OCI-LY3 (cell line): ENCODE measurements at regions not wholly inside any gene's neighbourhood (a gene's known extent, or its start where the extent isn't known, plus 50 kb on each side); places are given as distances from the start of the nearest gene placed in this dataset.

Experiments
- H2AFZ ChIP-seq: fragments of 200-600, 300-600 bp; shearing (Covaris generic); 2 replicates; pipeline ENCODE4 v1.6.0; 2014; ENCODE audit warnings: antibody characterized with exemption, low read depth, low read length
- H3K27ac ChIP-seq: fragments of 200-600, 300-600 bp; sonication (generic); 2 replicates; pipeline ENCODE4 v1.5.1; 2014; ENCODE audit warnings: mild to moderate bottlenecking, low read length, moderate library complexity, mixed read lengths
- H3K27me3 ChIP-seq: fragments of 200-600, 300-600 bp; sonication (generic); 2 replicates; pipeline ENCODE4 v1.6.1; 2014; ENCODE audit warnings: low read depth, low read length, mixed read lengths
- H3K36me3 ChIP-seq: fragments of 200-600, 300-600 bp; sonication (generic); replicated peaks from 2 replicates; pipeline ENCODE3; 2014; ENCODE audit warnings: low read depth, low read length, mixed read lengths
- H3K4me1 ChIP-seq: fragments of 300-600, 200-600 bp; sonication (generic); 2 replicates; pipeline ENCODE4 v1.6.1; 2014; ENCODE audit warnings: low read length, mixed read lengths
- H3K4me2 ChIP-seq: fragments of 200-600, 300-600 bp; sonication (generic); 2 replicates; pipeline ENCODE4 v1.6.1; 2014; ENCODE audit warnings: low read length, mixed read lengths
- H3K4me3 ChIP-seq: fragments of 300-600, 200-600 bp; sonication (generic); 2 replicates; pipeline ENCODE4 v1.5.1; 2014; ENCODE audit warnings: antibody characterized with exemption, mild to moderate bottlenecking, low read length, moderate library complexity
- H3K79me2 ChIP-seq: fragments of 300-600, 200-600 bp; shearing (Covaris generic); 2 replicates; pipeline ENCODE4 v1.6.1; 2014; ENCODE audit warnings: mild to moderate bottlenecking, low read length, mixed read lengths
- H3K9ac ChIP-seq: fragments of 300-600, 200-600 bp; shearing (Covaris generic); 2 replicates; pipeline ENCODE4 v1.6.0; 2014; ENCODE audit warnings: mild to moderate bottlenecking, low read length, moderate library complexity
- H3K9me3 ChIP-seq: fragments of 200-600, 300-600 bp; shearing (Covaris generic); 2 replicates; pipeline ENCODE4 v1.6.1; 2014; ENCODE audit warnings: low read length, mixed read lengths; ENCODE audit not compliant: insufficient read depth
- H4K20me1 ChIP-seq: fragments of 200-600, 300-600 bp; sonication (generic); 2 replicates; pipeline ENCODE4 v1.6.1; 2016; ENCODE audit warnings: low read length, mixed read lengths; ENCODE audit not compliant: insufficient read depth
- CTCF ChIP-seq: fragments of 200-600, 300-600 bp; sonication (generic); IDR thresholded peaks from 2 replicates; pipeline ENCODE4 v1.5.1; 2014; ENCODE audit warnings: antibody characterized with exemption, low read length, low read depth
- EZH2phosphoT487 ChIP-seq: fragments of 200-600 bp; shearing (Covaris generic); IDR thresholded peaks from 2 replicates; pipeline ENCODE4 v1.6.1; 2018; ENCODE audit warnings: antibody characterized with exemption, mixed run types, low read depth

DNA sequence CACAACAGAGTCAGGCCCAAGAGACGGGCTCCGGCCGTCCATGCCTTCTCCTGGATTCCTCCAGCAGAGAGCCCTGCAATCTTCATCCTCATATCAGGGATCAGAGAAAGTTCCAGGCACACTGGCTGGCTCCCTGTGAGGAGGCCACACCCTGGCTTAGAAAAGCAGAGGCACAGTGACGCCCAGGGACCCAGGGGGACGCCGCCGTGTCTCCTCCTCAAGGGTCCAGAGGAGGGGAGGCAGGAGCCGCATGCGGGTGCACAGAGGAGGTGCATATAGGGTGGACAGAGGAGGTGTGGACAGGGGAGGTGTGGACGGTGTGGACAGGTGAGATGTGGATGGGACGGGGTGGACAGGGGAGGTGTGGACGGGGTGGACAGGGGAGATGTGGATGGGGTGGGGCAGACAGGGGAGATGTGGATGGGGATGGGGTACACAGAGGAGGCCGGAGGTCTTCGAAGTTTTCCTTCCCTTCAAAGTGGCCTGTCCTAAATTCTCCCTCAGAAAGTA is 1521.9 kb downstream of the BRD1 start:
- H3K79me2 ChIP-seq, result no peaks in the 10 kb centered on the region
- H3K27ac ChIP-seq, result no peak overlapping the region
- no peaks in the 10 kb centered on the region for H3K27me3 ChIP-seq
- H3K9ac ChIP-seq, result no peak overlapping the region
- H2AFZ ChIP-seq, result no peak overlapping the region
- no peak overlapping the region for H3K4me2 ChIP-seq
- H3K4me3 ChIP-seq, result no peak overlapping the region
- H3K9me3 ChIP-seq, result no peaks in the 10 kb centered on the region
- TF ChIP-seq CTCF (no peak), EZH2phosphoT487 (no peak)
- H4K20me1 ChIP-seq, result no peaks in the 10 kb centered on the region
- H3K4me1 ChIP-seq, result no peaks in the 10 kb centered on the region
- H3K36me3 ChIP-seq, result no peaks in the 10 kb centered on the region

DNA sequence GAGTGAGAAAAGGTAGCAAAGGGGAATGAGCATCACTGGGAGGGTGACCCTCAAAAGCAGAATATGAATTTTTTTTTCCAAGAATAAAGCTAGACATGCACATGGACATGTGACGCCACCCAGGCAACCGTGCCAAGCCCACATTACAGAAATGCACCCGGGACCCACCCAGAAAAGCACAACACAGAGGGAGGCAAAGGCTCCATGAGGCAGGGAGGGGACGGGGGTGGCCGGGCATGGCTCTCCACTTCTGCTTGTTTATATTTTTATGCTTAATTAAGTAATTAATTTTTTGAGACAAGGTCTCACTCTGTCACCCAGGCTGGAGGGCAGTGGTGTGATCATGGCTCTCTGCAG is 1524.3 kb downstream of the BRD1 start:
- Histone ChIP-seq H3K27ac (no peak overlapping the region), H3K36me3 (no peaks in the 10 kb centered on the region), H3K9ac (no peak overlapping the region), H3K4me3 (no peak overlapping the region), H3K27me3 (no peaks in the 10 kb centered on the region), H4K20me1 (no peaks in the 10 kb centered on the region), H3K79me2 (no peaks in the 10 kb centered on the region), H3K4me1 (no peaks in the 10 kb centered on the region), H3K4me2 (no peak overlapping the region), H2AFZ (no peak overlapping the region), H3K9me3 (no peaks in the 10 kb centered on the region)
- no peak for TF ChIP-seq EZH2phosphoT487
- no peak for TF ChIP-seq CTCF

GRCh38 chr22:48302657-48303368 is 1524.9 kb downstream of the BRD1 start:
- Histone ChIP-seq H3K9me3 (no peaks in the 10 kb centered on the region), H3K9ac (no peak overlapping the region), H3K4me2 (no peak overlapping the region), H2AFZ (no peak overlapping the region), H3K79me2 (no peaks in the 10 kb centered on the region), H3K4me1 (no peaks in the 10 kb centered on the region), H3K4me3 (no peak overlapping the region), H3K36me3 (no peaks in the 10 kb centered on the region), H3K27ac (no peak overlapping the region), H3K27me3 (no peaks in the 10 kb centered on the region), H4K20me1 (no peaks in the 10 kb centered on the region)
- TF ChIP-seq EZH2phosphoT487 (no peak), CTCF (no peak)

GRCh38 chr22:48301908-48302307 is 1525.8 kb downstream of the BRD1 start:
- Histone ChIP-seq H3K27ac (no peak overlapping the region), H4K20me1 (no peaks in the 10 kb centered on the region), H3K9me3 (no peaks in the 10 kb centered on the region), H3K27me3 (no peaks in the 10 kb centered on the region), H3K4me1 (no peaks in the 10 kb centered on the region), H3K9ac (no peak overlapping the region), H3K4me3 (no peak overlapping the region), H2AFZ (no peak overlapping the region), H3K36me3 (no peaks in the 10 kb centered on the region), H3K79me2 (no peaks in the 10 kb centered on the region), H3K4me2 (no peak overlapping the region)
- TF ChIP-seq CTCF (no peak), EZH2phosphoT487 (no peak)
